Naive thymus-derived CD4-positive, alpha-beta T cell (primary cell): ENCODE measurements at regions not wholly inside any gene's neighbourhood (a gene's known extent, or its start where the extent isn't known, plus 50 kb on each side); places are given as distances from the start of the nearest gene placed in this dataset.

Experiments
- ATAC-seq: fragments of 150-1000 bp; cut with Tn5 transposase; 2 replicates; pipeline ENCODE4 v1.10.0; 2021; ENCODE audit warnings: mild to moderate bottlenecking, moderate library complexity
- CTCF ChIA-PET: fragments of 350-600 bp; sonication (Branson Sonifier 250); formaldehyde crosslinking; loops from one replicate; lab custom pipeline; 2021; ENCODE audit warnings: antibody characterized with exemption; lab: Charles Lee
- POLR2A ChIA-PET: fragments of 350-600 bp; sonication (Branson Sonifier 250); formaldehyde crosslinking; loops from one replicate; lab custom pipeline; 2021; ENCODE audit warnings: antibody characterized with exemption, inconsistent platforms; lab: Charles Lee
- DNase-seq, 9 donors: peaks; one replicate each; pipeline versions ENCODE4 v3.0.0 to v3.0.0-alpha.2; 2020 to 2022; ENCODE audit warnings: mixed read lengths in 1 of 9
- H3K27ac ChIP-seq: one replicate; pipeline ENCODE4 v1.7.0; 2013; ENCODE audit warnings: mild to moderate bottlenecking, low read depth, low read length, moderate library complexity
- H3K27me3 ChIP-seq, 2 donors: one replicate each; pipeline ENCODE4 v1.7.0; 2013; ENCODE audit warnings: low read length in 2 of 2, mild to moderate bottlenecking in 2 of 2, moderate library complexity in 2 of 2; ENCODE audit not compliant: control insufficient read depth in 2 of 2, insufficient read depth in 2 of 2
- H3K36me3 ChIP-seq, 3 experiments: 1 replicate in 2 of 3; 2 replicates in 1 of 3; pipeline ENCODE4 v1.7.0; 2013; ENCODE audit warnings: low read length in 3 of 3, mild to moderate bottlenecking in 3 of 3, moderate library complexity in 1 of 3; ENCODE audit not compliant: insufficient read depth in 3 of 3, control insufficient read depth in 2 of 3
- H3K4me1 ChIP-seq, 2 donors: one replicate each; pipeline ENCODE4 v1.7.0; 2013; ENCODE audit warnings: low read length in 2 of 2, mild to moderate bottlenecking in 2 of 2, moderate library complexity in 1 of 2; ENCODE audit not compliant: control insufficient read depth in 2 of 2, insufficient read depth in 2 of 2
- H3K4me3 ChIP-seq: 2 replicates; pipeline ENCODE4 v1.7.0; 2013; ENCODE audit warnings: mild to moderate bottlenecking, low read length
- H3K9me3 ChIP-seq, 3 experiments: 1 replicate in 2 of 3; 2 replicates in 1 of 3; pipeline ENCODE4 v1.7.0; 2013; ENCODE audit warnings: low read length in 3 of 3; ENCODE audit not compliant: control insufficient read depth in 2 of 3
- H3K27ac Mint-ChIP-seq, 9 donors: one replicate each; pipeline ENCODE4 v1.8.0; 2020 to 2022; ENCODE audit warnings: mixed read lengths in 9 of 9, mild to moderate bottlenecking in 8 of 9, moderate library complexity in 5 of 9, inconsistent platforms in 2 of 9
- H3K27me3 Mint-ChIP-seq, 5 donors: one replicate each; pipeline ENCODE4 v1.8.0; 2021 to 2022; ENCODE audit warnings: mixed read lengths in 5 of 5, mild to moderate bottlenecking in 1 of 5
- H3K36me3 Mint-ChIP-seq, 5 donors: one replicate each; pipeline ENCODE4 v1.8.0; 2020 to 2022; ENCODE audit warnings: mixed read lengths in 5 of 5, mild to moderate bottlenecking in 3 of 5, inconsistent platforms in 1 of 5
- H3K4me1 Mint-ChIP-seq, 7 donors: one replicate each; pipeline ENCODE4 v1.8.0; 2020 to 2022; ENCODE audit warnings: mixed read lengths in 7 of 7, mild to moderate bottlenecking in 3 of 7, inconsistent platforms in 1 of 7
- H3K4me3 Mint-ChIP-seq, 10 donors: one replicate each; pipeline ENCODE4 v1.8.0; 2020 to 2022; ENCODE audit warnings: mild to moderate bottlenecking in 10 of 10, mixed read lengths in 10 of 10, moderate library complexity in 6 of 10, inconsistent platforms in 2 of 10
- H3K9me3 Mint-ChIP-seq, 11 donors: one replicate each; pipeline ENCODE4 v1.8.0; 2020 to 2022; ENCODE audit warnings: mixed read lengths in 11 of 11, mild to moderate bottlenecking in 4 of 11, inconsistent platforms in 1 of 11, moderate library complexity in 1 of 11
- intact Hi-C, 2 donors: fragments of 100-400 bp; cut with micrococcal nuclease; formaldehyde crosslinking; loops; one replicate each; pipeline ENCODE4 v1.15.1; 2023

DNA sequence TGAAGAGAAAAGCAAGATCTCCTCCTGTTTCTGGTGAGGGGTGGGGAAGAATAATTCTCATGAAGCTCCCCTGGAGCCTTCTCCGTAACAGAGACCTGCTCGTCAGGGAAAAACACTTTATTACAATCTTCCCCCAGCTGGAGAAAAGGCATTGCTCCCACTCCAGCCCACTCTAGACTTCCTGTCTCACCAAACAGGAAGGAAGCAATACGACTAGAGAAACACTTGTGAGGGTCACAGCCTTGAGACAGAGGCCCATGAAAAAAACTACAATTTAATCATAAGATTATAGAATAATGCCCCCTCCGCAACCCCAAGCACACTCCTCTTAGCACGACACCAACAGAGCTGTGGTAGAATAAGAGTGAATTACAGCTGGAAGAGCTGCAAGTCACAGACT lies 197.2 kb upstream of the S1PR3 start:
- Mint-ChIP-seq H3K27ac (no peak overlapping the region), H3K4me3 (no peak overlapping the region), H3K36me3 (peaks cover 0 to 14% (median 5%) of the 10 kb centered on the region in 5 donors), H3K4me1 (peaks cover 0 to 12% (median 4%) of the 10 kb centered on the region in 7 donors), H3K9me3 (peaks cover 0 to 17% (median 9%) of the 10 kb centered on the region in 11 donors), H3K27me3 (peaks cover 0 to 2% (median 0%) of the 10 kb centered on the region in 5 donors)
- Histone ChIP-seq H3K9me3 (no peaks in the 10 kb centered on the region), H3K36me3 (no peaks in the 10 kb centered on the region), H3K4me3 (no peak overlapping the region), H3K27ac (no peak overlapping the region), H3K27me3 (no peaks in the 10 kb centered on the region), H3K4me1 (no peaks in the 10 kb centered on the region)
- DNase-seq (no peak), ATAC-seq (no peak)
- POLR2A ChIA-PET: interaction anchor here (0.6 kb wide), 1 partner anchor 136 kb away, joined by 3 read pairs; no protein-coding TSS in a partner anchor
- intact Hi-C loops: no loop called here
- CTCF ChIA-PET: no interaction called here

DNA sequence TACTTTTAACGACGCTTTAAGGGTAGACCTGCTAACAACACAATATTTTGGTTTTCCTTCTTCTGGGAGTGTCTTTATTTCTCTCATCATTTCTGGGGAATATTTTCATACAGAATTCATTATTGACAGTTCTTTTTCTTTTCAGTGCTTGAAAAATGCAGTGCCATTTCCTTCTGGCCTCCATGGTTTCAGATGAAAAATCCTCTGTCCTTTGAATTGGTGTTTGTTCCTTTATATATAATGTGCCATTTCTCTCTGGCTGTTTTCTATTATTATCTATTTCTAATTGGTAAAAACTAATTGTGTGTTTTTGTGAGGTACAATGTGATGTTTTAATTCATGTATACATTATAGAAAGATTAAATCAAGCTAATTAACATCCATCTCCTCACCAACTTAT lies 194.3 kb upstream of the S1PR3 start:
- intact Hi-C loops: no loop called here
- no peaks in the 10 kb centered on the region for H3K9me3 ChIP-seq
- peaks cover 0 to 12% (median 4%) of the 10 kb centered on the region in 7 donors for H3K4me1 Mint-ChIP-seq
- no peak overlapping the region for H3K4me3 ChIP-seq
- H3K27me3 ChIP-seq: no peaks in the 10 kb centered on the region
- peaks cover 0 to 18% (median 5%) of the 10 kb centered on the region in 5 donors for H3K36me3 Mint-ChIP-seq
- H3K27me3 Mint-ChIP-seq: peaks cover 9 to 19% (median 16%) of the 10 kb centered on the region in 5 donors
- no peak overlapping the region for H3K27ac ChIP-seq
- ChIA-PET CTCF (no interaction called here), POLR2A (no interaction called here)
- DNase-seq (no peak), ATAC-seq (no peak)
- H3K36me3 ChIP-seq: no peaks in the 10 kb centered on the region
- no peak overlapping the region for H3K27ac Mint-ChIP-seq
- no peak overlapping the region for H3K4me3 Mint-ChIP-seq
- peaks cover 0 to 17% (median 7%) of the 10 kb centered on the region in 11 donors for H3K9me3 Mint-ChIP-seq
- no peaks in the 10 kb centered on the region for H3K4me1 ChIP-seq

DNA sequence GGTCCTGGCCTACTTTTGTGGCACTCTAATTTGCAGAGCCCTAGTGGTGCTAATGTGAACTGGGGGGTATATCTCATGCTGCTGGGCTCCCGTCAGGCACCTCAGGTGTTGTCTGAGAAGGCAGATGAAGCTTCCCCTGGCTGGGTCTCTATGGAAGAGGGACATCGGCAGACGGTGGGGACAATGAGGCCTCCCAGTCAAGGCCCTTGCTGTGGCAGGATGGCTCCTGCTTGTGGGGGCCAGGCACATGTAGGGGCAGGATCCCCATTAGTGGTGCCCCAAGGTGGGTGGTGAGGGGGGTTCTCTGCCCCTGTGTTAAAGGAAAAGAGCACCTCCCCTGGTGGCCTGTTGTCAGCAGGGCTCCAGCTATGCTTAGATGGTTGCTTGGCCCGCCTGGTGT lies 192.8 kb upstream of the S1PR3 start:
- Mint-ChIP-seq H3K27ac (no peak overlapping the region), H3K27me3 (peaks cover 12 to 26% (median 19%) of the 10 kb centered on the region in 5 donors), H3K4me3 (no peak overlapping the region), H3K36me3 (peaks cover 0 to 18% (median 5%) of the 10 kb centered on the region in 5 donors), H3K9me3 (peaks cover 0 to 17% (median 7%) of the 10 kb centered on the region in 11 donors), H3K4me1 (peaks cover 0 to 9% (median 4%) of the 10 kb centered on the region in 7 donors)
- no peaks in the 10 kb centered on the region for H3K36me3 ChIP-seq
- no peak for ATAC-seq
- no peak overlapping the region for H3K4me3 ChIP-seq
- CTCF ChIA-PET: no interaction called here
- H3K9me3 ChIP-seq: no peaks in the 10 kb centered on the region
- no peak overlapping the region for H3K27ac ChIP-seq
- POLR2A ChIA-PET: no interaction called here
- no peaks in the 10 kb centered on the region for H3K27me3 ChIP-seq
- DNase-seq: no peak
- intact Hi-C loops: no loop called here
- H3K4me1 ChIP-seq: no peaks in the 10 kb centered on the region

DNA sequence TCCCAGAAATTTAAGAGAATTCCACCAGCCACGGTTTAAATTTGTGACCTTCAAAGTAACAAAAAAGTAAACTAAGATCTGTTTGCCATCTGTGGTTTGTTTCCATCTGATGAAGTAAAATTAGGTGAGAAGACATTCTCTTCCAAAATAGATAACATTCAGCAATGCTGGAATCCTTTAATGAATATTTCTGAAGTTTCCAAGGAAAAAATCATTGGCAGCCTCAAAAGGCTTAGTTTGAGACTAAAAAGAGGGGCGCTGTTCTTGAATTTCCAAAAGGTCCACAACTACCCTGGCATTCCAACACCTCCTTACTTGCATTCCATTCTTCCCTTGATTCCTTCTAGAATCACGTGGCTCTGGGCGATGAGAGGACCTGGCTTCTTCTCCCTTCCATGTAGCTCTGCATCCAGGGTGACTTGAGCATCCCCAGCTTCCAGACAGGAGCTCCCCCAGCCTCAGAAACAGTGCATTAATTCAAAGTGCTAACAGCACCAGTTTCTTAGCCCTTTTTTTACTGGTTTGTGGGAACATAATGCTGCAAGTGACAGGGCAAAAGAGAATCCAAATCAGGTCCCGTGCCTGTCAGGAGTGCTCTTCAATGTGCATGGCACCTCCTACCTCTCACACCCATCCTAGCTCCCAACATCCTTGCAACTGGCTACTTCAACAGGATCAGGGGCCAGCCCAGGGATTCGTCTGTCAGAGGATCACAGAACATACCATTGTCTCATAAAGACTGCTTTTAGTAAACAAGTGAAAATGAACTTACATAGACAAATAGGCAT lies 191.5 kb upstream of the S1PR3 start:
- peaks cover 0 to 18% (median 5%) of the 10 kb centered on the region in 5 donors for H3K36me3 Mint-ChIP-seq
- Histone ChIP-seq H3K36me3 (no peaks in the 10 kb centered on the region), H3K27me3 (no peaks in the 10 kb centered on the region), H3K4me1 (no peaks in the 10 kb centered on the region), H3K27ac (no peak overlapping the region), H3K4me3 (no peak overlapping the region), H3K9me3 (no peaks in the 10 kb centered on the region)
- H3K27me3 Mint-ChIP-seq: peaks cover 14 to 37% (median 24%) of the 10 kb centered on the region in 5 donors
- no peaks in the 10 kb centered on the region for H3K4me1 Mint-ChIP-seq
- POLR2A ChIA-PET: no interaction called here
- H3K27ac Mint-ChIP-seq: no peak overlapping the region
- H3K4me3 Mint-ChIP-seq: no peak overlapping the region
- CTCF ChIA-PET: no interaction called here
- intact Hi-C loops: no loop called here
- ATAC-seq (no peak), DNase-seq (no peak)
- peaks cover 0 to 17% (median 7%) of the 10 kb centered on the region in 11 donors for H3K9me3 Mint-ChIP-seq

DNA sequence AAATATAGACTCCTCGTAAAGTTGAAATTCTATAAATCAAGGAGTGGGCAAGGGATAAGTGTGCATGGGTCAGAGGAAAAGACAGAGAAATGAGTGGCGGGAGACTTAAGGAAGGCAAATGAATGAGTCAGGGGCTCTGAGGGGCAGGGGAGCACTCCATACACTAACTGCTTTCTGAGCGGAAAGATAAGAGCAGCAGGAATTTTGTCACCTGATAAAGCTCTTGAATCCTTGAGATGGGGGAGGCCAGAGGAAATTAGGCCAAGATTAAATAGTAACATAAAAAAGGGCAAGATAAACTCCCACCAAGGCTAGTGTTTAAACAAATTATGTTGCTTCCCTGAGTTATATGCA lies 191.0 kb upstream of the S1PR3 start:
- CTCF ChIA-PET: no interaction called here
- Mint-ChIP-seq H3K36me3 (peaks cover 0 to 17% (median 5%) of the 10 kb centered on the region in 5 donors), H3K4me3 (no peak overlapping the region)

DNA sequence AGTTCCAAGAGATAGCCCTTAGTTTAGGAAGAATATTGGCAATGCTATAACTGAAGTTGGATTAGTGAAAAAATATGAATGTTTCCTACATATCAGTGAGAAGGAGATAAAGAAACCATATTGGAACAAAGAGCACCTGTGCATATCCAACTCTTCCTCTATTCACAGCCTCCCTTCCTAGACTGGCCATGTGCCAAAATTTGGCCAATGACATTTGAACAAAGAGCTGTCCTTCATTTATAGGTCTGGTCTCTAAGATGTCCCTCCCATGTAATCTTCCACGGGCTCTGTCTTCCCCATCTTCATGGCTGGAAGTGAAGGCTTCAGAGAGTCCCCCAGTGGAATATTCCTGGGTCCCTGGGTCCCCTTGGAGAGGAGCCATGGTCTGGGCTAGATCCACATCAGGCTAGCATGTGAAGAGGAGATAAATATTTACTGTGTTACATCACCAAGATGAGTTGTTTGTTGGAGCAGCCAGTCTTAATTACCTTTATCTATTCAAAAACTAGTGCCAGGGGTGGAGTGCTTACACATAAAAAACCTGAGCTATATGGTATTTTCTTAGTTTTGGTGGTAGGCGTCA lies 190.0 kb upstream of the S1PR3 start:
- H3K36me3 Mint-ChIP-seq: peaks cover 0 to 8% (median 4%) of the 10 kb centered on the region in 5 donors
- peaks cover 12 to 43% (median 26%) of the 10 kb centered on the region in 5 donors for H3K27me3 Mint-ChIP-seq
- Histone ChIP-seq H3K27me3 (no peaks in the 10 kb centered on the region), H3K4me3 (no peak overlapping the region), H3K36me3 (no peaks in the 10 kb centered on the region), H3K9me3 (no peaks in the 10 kb centered on the region), H3K4me1 (no peaks in the 10 kb centered on the region), H3K27ac (no peak overlapping the region)
- H3K4me1 Mint-ChIP-seq: no peaks in the 10 kb centered on the region
- CTCF ChIA-PET: no interaction called here
- H3K9me3 Mint-ChIP-seq: peaks cover 0 to 7% (median 4%) of the 10 kb centered on the region in 11 donors
- H3K27ac Mint-ChIP-seq: no peak overlapping the region
- DNase-seq (no peak), ATAC-seq (no peak)
- POLR2A ChIA-PET: no interaction called here
- intact Hi-C loops: no loop called here
- no peak overlapping the region for H3K4me3 Mint-ChIP-seq

More for the DNA sequence above, 191.0 kb upstream of the S1PR3 start:
- no peaks in the 10 kb centered on the region for H3K27me3 ChIP-seq
- no peak for ATAC-seq
- H3K4me1 ChIP-seq: no peaks in the 10 kb centered on the region
- no peak overlapping the region for H3K4me3 ChIP-seq
- intact Hi-C loops: no loop called here
- Mint-ChIP-seq H3K4me1 (no peaks in the 10 kb centered on the region), H3K27ac (no peak overlapping the region), H3K27me3 (peaks cover 14 to 40% (median 24%) of the 10 kb centered on the region in 5 donors), H3K9me3 (peaks cover 0 to 16% (median 6%) of the 10 kb centered on the region in 11 donors)
- POLR2A ChIA-PET: no interaction called here
- no peak overlapping the region for H3K27ac ChIP-seq
- H3K9me3 ChIP-seq: no peaks in the 10 kb centered on the region
- no peaks in the 10 kb centered on the region for H3K36me3 ChIP-seq
- no peak for DNase-seq
